ENCODE measurements at regions not wholly inside any gene's neighbourhood (a gene's known extent, or its start where the extent isn't known, plus 50 kb on each side); places are given as distances from the start of the nearest gene placed in this dataset.

GRCh38 chr7:41030673-41031072 lies 672.2 kb downstream of the INHBA start:
- H3K9me3 ChIP-seq (replicated peaks in 1 of 2; ENCODE audit: control insufficient read depth in 1 of 2, insufficient read depth in 1 of 2, low read length in 2 of 2), result no peaks in the 10 kb centered on the region
- no peak for TF ChIP-seq CTCF (IDR thresholded peaks at IDR 0.05)
- H3K9me3 Mint-ChIP-seq, result peaks cover 0 to 1% (median 0%) of the 10 kb centered on the region in 7 donors
- no peak overlapping the region for H3K4me3 ChIP-seq (replicated peaks in 1 of 3; ENCODE audit: low read depth in 2 of 3, low read length in 3 of 3)
- no peak overlapping the region for H3K4me3 Mint-ChIP-seq
- no peak overlapping the region for H3K4me2 ChIP-seq (replicated peaks; ENCODE audit: extremely low read depth, low read length, poor library complexity, severe bottlenecking)
- no peaks in the 10 kb centered on the region for H3K27me3 ChIP-seq (ENCODE audit: control insufficient read depth in 2 of 2, insufficient read depth in 2 of 2, low read length in 2 of 2)
- H3K27ac Mint-ChIP-seq, result peak overlapping the region in 1 of 7 donors; percentile 4
- H4K20me1 ChIP-seq (ENCODE audit: insufficient read depth, low read length), result no peaks in the 10 kb centered on the region
- 95% methylated on average over 4 of the region's 5 CpGs for WGBS (ENCODE audit: insufficient coverage)
- no peaks in the 10 kb centered on the region for H3K79me2 ChIP-seq (ENCODE audit: insufficient read depth, low read length)
- no peak overlapping the region for H2AFZ ChIP-seq (ENCODE audit: insufficient read depth, low read depth, low read length, poor library complexity, severe bottlenecking)
- H3K36me3 ChIP-seq (replicated peaks in 1 of 2; ENCODE audit: control insufficient read depth in 1 of 2, insufficient read depth in 2 of 2, low read length in 2 of 2), result no peaks in the 10 kb centered on the region
- no peaks in the 10 kb centered on the region for H3K4me1 ChIP-seq (ENCODE audit: control insufficient read depth in 1 of 2, insufficient read depth in 2 of 2, low read length in 2 of 2)
- intact Hi-C loops (cut with micrococcal nuclease), result no loop called here
- H3K4me1 Mint-ChIP-seq, result peaks cover under 1% of the 10 kb centered on the region
- no peak for DNase-seq
- no peak overlapping the region for H3K27ac ChIP-seq (ENCODE audit: low read depth in 1 of 2, low read length in 2 of 2)
- no peaks in the 10 kb centered on the region for H3K36me3 Mint-ChIP-seq
- H3K9ac ChIP-seq (ENCODE audit: insufficient read depth, low read length, poor library complexity, severe bottlenecking), result no peak overlapping the region
- no peaks in the 10 kb centered on the region for H3K27me3 Mint-ChIP-seq (ENCODE audit: low read depth in 3 of 3)

- Histone ChIP-seq H3K27me3 (ENCODE audit: control insufficient read depth in 2 of 2, insufficient read depth in 2 of 2, low read length in 2 of 2) (no peaks in the 10 kb centered on the region), H3K36me3 (replicated peaks in 1 of 2; ENCODE audit: control insufficient read depth in 1 of 2, insufficient read depth in 2 of 2, low read length in 2 of 2) (no peaks in the 10 kb centered on the region), H2AFZ (ENCODE audit: insufficient read depth, low read depth, low read length, poor library complexity, severe bottlenecking) (no peak overlapping the region), H4K20me1 (ENCODE audit: insufficient read depth, low read length) (no peaks in the 10 kb centered on the region), H3K4me3 (replicated peaks in 1 of 3; ENCODE audit: low read depth in 2 of 3, low read length in 3 of 3) (no peak overlapping the region), H3K4me2 (replicated peaks; ENCODE audit: extremely low read depth, low read length, poor library complexity, severe bottlenecking) (no peak overlapping the region), H3K79me2 (ENCODE audit: insufficient read depth, low read length) (no peaks in the 10 kb centered on the region), H3K9ac (ENCODE audit: insufficient read depth, low read length, poor library complexity, severe bottlenecking) (no peak overlapping the region), H3K9me3 (replicated peaks in 1 of 2; ENCODE audit: control insufficient read depth in 1 of 2, insufficient read depth in 1 of 2, low read length in 2 of 2) (no peaks in the 10 kb centered on the region), H3K4me1 (ENCODE audit: control insufficient read depth in 1 of 2, insufficient read depth in 2 of 2, low read length in 2 of 2) (no peaks in the 10 kb centered on the region), H3K27ac (ENCODE audit: low read depth in 1 of 2, low read length in 2 of 2) (no peak overlapping the region)
- no peaks in the 10 kb centered on the region for H3K4me1 Mint-ChIP-seq
- WGBS (ENCODE audit: insufficient coverage), result 97% methylated on average over 3 of the region's 5 CpGs
- DNase-seq, result no peak
- TF ChIP-seq CTCF (IDR thresholded peaks at IDR 0.05), result no peak
- intact Hi-C loops (cut with micrococcal nuclease), result no loop called here
- peaks cover 0 to 1% (median 0%) of the 10 kb centered on the region in 7 donors for H3K9me3 Mint-ChIP-seq
- H3K4me3 Mint-ChIP-seq, result no peak overlapping the region
- H3K36me3 Mint-ChIP-seq, result no peaks in the 10 kb centered on the region
- H3K27me3 Mint-ChIP-seq (ENCODE audit: low read depth in 3 of 3), result no peaks in the 10 kb centered on the region
- no peak overlapping the region for H3K27ac Mint-ChIP-seq
These were observed 673.8 kb downstream of the INHBA start for GRCh38 chr7:41029072-41029499.

Data from CD14-positive monocyte (primary cell).